GM18519 (cell line): ENCODE measurements at regions not wholly inside any gene's neighbourhood (a gene's known extent, or its start where the extent isn't known, plus 50 kb on each side); places are given as distances from the start of the nearest gene placed in this dataset.
"Not testable (repeated sequence)": the region's sequence is repeated elsewhere in the genome, so short reads cannot be mapped to it uniquely, and the experiment has no call there.

Experiments used
- ATAC-seq: cut with Tn5 transposase; IDR thresholded peaks from one replicate; pipeline ENCODE4 v1.9.1; 2021; ENCODE audit warnings: mild to moderate bottlenecking, moderate library complexity; ENCODE audit not compliant: unreplicated experiment, low FRiP score

GRCh38 chr3:182414586-182414985 lies 378.7 kb upstream of the ATP11B start:
- no peak for ATAC-seq

- ATAC-seq, result no peak
These were observed 372.6 kb upstream of the ATP11B start for GRCh38 chr3:182420741-182421140.

- ATAC-seq, result no peak
These were observed 369.3 kb upstream of the ATP11B start for GRCh38 chr3:182424006-182424405.

- ATAC-seq, result not testable (repeated sequence)
These were observed 367.2 kb upstream of the ATP11B start for GRCh38 chr3:182425926-182426718.

- ATAC-seq, result not testable (repeated sequence)
These were observed 361.3 kb upstream of the ATP11B start for GRCh38 chr3:182431972-182432371.

GRCh38 chr3:182435860-182436259 lies 357.4 kb upstream of the ATP11B start:
- ATAC-seq, result no peak

- no peak for ATAC-seq
These were observed 356.8 kb upstream of the ATP11B start for GRCh38 chr3:182436547-182436946.

GRCh38 chr3:182438398-182438797 lies 354.9 kb upstream of the ATP11B start:
- ATAC-seq, result no peak

- ATAC-seq, result no peak
These were observed 353.2 kb upstream of the ATP11B start for GRCh38 chr3:182440101-182440500.

GRCh38 chr3:182445576-182445975 lies 347.7 kb upstream of the ATP11B start:
- ATAC-seq, result no peak

- no peak for ATAC-seq
These were observed 342.1 kb upstream of the ATP11B start for GRCh38 chr3:182450942-182451787.

GRCh38 chr3:182451871-182452270 lies 341.4 kb upstream of the ATP11B start:
- no peak for ATAC-seq

GRCh38 chr3:182455011-182455410 lies 338.3 kb upstream of the ATP11B start:
- no peak for ATAC-seq

- no peak for ATAC-seq
These were observed 333.0 kb upstream of the ATP11B start for GRCh38 chr3:182460303-182460702.

- ATAC-seq, result no peak
These were observed 331.2 kb upstream of the ATP11B start for GRCh38 chr3:182462152-182462551.

GRCh38 chr3:182464513-182465145 lies 328.7 kb upstream of the ATP11B start:
- ATAC-seq, result no peak

- ATAC-seq, result no peak
These were observed 327.8 kb upstream of the ATP11B start for GRCh38 chr3:182465301-182466185.

GRCh38 chr3:182469086-182469485 lies 324.2 kb upstream of the ATP11B start:
- ATAC-seq, result no peak

- no peak for ATAC-seq
These were observed 323.1 kb upstream of the ATP11B start for GRCh38 chr3:182470187-182470586.

- ATAC-seq, result no peak
These were observed 320.1 kb upstream of the ATP11B start for GRCh38 chr3:182473191-182473710.
